ENCODE measurements at regions not wholly inside any gene's neighbourhood (a gene's known extent, or its start where the extent isn't known, plus 50 kb on each side); places are given as distances from the start of the nearest gene placed in this dataset.

DNA sequence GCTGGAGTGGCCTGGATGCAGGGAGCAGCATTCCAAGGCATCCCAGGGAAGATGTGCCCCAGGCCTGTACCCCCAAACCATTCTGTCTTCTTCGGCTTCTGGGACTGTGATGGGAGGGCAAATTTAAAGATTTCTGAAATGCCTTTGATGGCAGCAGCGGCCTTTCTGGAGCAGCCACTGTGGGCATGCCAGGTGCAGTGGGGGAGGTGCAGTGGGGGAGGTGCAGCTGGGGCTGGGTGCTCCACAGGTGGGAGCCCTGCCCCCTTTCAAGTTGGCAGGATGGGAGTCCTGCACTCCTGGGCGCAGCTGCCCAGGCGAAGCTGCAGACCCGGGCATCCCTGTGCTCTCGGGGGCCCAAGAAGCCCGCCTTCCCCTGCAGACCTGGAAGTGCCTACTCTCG is 293.5 kb upstream of the MOCS1 start:
- Histone ChIP-seq H2AFZ (ENCODE audit: control insufficient read depth, low read length) (no peak overlapping the region), H3K79me2 (ENCODE audit: control insufficient read depth, insufficient read depth, low read length) (no peaks in the 10 kb centered on the region), H3K27me3 (ENCODE audit: control insufficient read depth, extremely low read depth, insufficient read depth, low read length) (no peaks in the 10 kb centered on the region), H4K20me1 (ENCODE audit: control insufficient read depth, extremely low read depth, insufficient read depth, low read length) (no peaks in the 10 kb centered on the region), H3K4me1 (ENCODE audit: control insufficient read depth, extremely low read depth, insufficient read depth, low read length) (no peaks in the 10 kb centered on the region), H3K9me3 (ENCODE audit: control insufficient read depth, low read depth, low read length) (no peaks in the 10 kb centered on the region), H3K4me3 (ENCODE audit: control insufficient read depth in 2 of 3, extremely low read depth in 1 of 3, insufficient read depth in 2 of 3, low read depth in 1 of 3, low read length in 3 of 3) (no peak overlapping the region), H3K9me1 (ENCODE audit: control insufficient read depth, extremely low read depth, insufficient read depth, low read length) (no peaks in the 10 kb centered on the region), H3K4me2 (ENCODE audit: control insufficient read depth, extremely low read depth, insufficient read depth, low read depth, low read length) (no peak overlapping the region), H3K27ac (ENCODE audit: control insufficient read depth, insufficient read depth, low read length) (no peak overlapping the region), H3K9ac (ENCODE audit: control insufficient read depth, extremely low read depth, insufficient read depth, low read length) (no peak overlapping the region), H3K36me3 (ENCODE audit: control insufficient read depth in 2 of 2, extremely low read depth in 1 of 2, insufficient read depth in 2 of 2, low read length in 2 of 2) (no peaks in the 10 kb centered on the region)
- TF ChIP-seq, protein P1, sequence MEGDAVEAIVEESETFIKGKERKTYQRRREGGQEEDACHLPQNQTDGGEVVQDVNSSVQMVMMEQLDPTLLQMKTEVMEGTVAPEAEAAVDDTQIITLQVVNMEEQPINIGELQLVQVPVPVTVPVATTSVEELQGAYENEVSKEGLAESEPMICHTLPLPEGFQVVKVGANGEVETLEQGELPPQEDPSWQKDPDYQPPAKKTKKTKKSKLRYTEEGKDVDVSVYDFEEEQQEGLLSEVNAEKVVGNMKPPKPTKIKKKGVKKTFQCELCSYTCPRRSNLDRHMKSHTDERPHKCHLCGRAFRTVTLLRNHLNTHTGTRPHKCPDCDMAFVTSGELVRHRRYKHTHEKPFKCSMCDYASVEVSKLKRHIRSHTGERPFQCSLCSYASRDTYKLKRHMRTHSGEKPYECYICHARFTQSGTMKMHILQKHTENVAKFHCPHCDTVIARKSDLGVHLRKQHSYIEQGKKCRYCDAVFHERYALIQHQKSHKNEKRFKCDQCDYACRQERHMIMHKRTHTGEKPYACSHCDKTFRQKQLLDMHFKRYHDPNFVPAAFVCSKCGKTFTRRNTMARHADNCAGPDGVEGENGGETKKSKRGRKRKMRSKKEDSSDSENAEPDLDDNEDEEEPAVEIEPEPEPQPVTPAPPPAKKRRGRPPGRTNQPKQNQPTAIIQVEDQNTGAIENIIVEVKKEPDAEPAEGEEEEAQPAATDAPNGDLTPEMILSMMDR (optimal IDR thresholded peaks at IDR 0.05 in 1 of 3, IDR thresholded peaks at IDR 0.05 in 1 of 3, conservative IDR thresholded peaks at IDR 0.05 in 1 of 3; ENCODE audit: extremely low read depth in 1 of 3, insufficient read depth in 2 of 3, low read length in 3 of 3), result no peak
- TF ChIP-seq EZH2 (IDR thresholded peaks at IDR 0.05; ENCODE audit: low read length), result no peak
- DNase-seq (ENCODE audit: low read depth, low spot score) (no peak), FAIRE-seq (no peak)
- dilution Hi-C loops (cut with MboI; ENCODE audit: extremely low pct_ligation_motif_present, low sequenced_read_pairs), result no loop called here

DNA sequence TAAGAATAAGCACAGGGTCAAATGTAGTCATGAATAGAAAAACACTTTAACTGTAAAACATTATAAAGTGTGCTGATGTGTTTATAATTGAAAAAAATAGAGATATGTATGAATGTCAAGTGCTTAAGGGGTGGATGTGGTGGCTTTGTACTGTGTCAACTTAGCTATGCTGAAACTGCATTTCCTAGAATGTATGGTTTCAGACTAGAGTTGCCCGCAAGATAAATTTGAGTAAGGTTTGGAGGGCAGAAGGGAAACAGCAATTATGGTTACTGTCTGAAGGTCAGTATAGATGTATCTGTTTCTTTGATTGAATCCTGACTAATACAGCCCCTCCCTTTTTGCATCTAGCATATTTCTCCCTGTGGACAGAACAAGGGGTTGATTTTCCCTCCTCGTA is 288.1 kb upstream of the MOCS1 start:
- no peaks in the 10 kb centered on the region for H3K9me3 ChIP-seq (ENCODE audit: control insufficient read depth, low read depth, low read length)
- no peak overlapping the region for H3K4me2 ChIP-seq (ENCODE audit: control insufficient read depth, extremely low read depth, insufficient read depth, low read depth, low read length)
- H4K20me1 ChIP-seq (ENCODE audit: control insufficient read depth, extremely low read depth, insufficient read depth, low read length), result no peaks in the 10 kb centered on the region
- no peak for FAIRE-seq
- no peaks in the 10 kb centered on the region for H3K27me3 ChIP-seq (ENCODE audit: control insufficient read depth, extremely low read depth, insufficient read depth, low read length)
- dilution Hi-C loops (cut with MboI; ENCODE audit: extremely low pct_ligation_motif_present, low sequenced_read_pairs), result no loop called here
- H3K36me3 ChIP-seq (ENCODE audit: control insufficient read depth in 2 of 2, extremely low read depth in 1 of 2, insufficient read depth in 2 of 2, low read length in 2 of 2), result no peaks in the 10 kb centered on the region
- no peak overlapping the region for H3K4me3 ChIP-seq (ENCODE audit: control insufficient read depth in 2 of 3, extremely low read depth in 1 of 3, insufficient read depth in 2 of 3, low read depth in 1 of 3, low read length in 3 of 3)
- no peak overlapping the region for H3K9ac ChIP-seq (ENCODE audit: control insufficient read depth, extremely low read depth, insufficient read depth, low read length)
- TF ChIP-seq, protein P1 (optimal IDR thresholded peaks at IDR 0.05 in 1 of 3, IDR thresholded peaks at IDR 0.05 in 1 of 3, conservative IDR thresholded peaks at IDR 0.05 in 1 of 3; ENCODE audit: extremely low read depth in 1 of 3, insufficient read depth in 2 of 3, low read length in 3 of 3), result no peak
- TF ChIP-seq EZH2 (IDR thresholded peaks at IDR 0.05; ENCODE audit: low read length), result no peak
- no peak overlapping the region for H3K27ac ChIP-seq (ENCODE audit: control insufficient read depth, insufficient read depth, low read length)
- H2AFZ ChIP-seq (ENCODE audit: control insufficient read depth, low read length), result no peak overlapping the region
- H3K9me1 ChIP-seq (ENCODE audit: control insufficient read depth, extremely low read depth, insufficient read depth, low read length), result no peaks in the 10 kb centered on the region
- H3K4me1 ChIP-seq (ENCODE audit: control insufficient read depth, extremely low read depth, insufficient read depth, low read length), result no peaks in the 10 kb centered on the region
- no peaks in the 10 kb centered on the region for H3K79me2 ChIP-seq (ENCODE audit: control insufficient read depth, insufficient read depth, low read length)
- no peak for DNase-seq (ENCODE audit: low read depth, low spot score)

All from keratinocyte (primary cell).